ENCODE measurements at regions not wholly inside any gene's neighbourhood (a gene's known extent, or its start where the extent isn't known, plus 50 kb on each side); places are given as distances from the start of the nearest gene placed in this dataset.

DNA sequence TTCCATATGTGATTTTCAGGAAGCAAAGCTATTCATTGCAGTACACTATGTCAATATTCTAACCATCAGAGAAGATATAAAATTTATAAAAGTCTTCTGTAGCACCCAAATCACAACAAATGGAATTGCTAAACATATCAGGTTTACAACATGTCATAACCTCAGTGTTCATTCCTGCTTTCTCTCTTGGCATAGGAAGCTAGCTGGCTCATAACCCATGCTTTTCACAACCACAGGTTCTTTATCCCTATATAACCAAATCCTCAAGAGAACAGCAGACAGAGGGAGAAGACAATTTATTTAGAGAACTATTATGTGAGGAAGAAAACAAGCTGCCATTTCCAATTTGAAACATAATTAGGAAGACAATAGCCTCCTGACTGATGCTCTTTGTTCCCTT lies 997.0 kb upstream of the ACVR2A start:
- no peak for DNase-seq (ENCODE audit: low read depth in 2 of 3, low spot score in 2 of 3)

DNA sequence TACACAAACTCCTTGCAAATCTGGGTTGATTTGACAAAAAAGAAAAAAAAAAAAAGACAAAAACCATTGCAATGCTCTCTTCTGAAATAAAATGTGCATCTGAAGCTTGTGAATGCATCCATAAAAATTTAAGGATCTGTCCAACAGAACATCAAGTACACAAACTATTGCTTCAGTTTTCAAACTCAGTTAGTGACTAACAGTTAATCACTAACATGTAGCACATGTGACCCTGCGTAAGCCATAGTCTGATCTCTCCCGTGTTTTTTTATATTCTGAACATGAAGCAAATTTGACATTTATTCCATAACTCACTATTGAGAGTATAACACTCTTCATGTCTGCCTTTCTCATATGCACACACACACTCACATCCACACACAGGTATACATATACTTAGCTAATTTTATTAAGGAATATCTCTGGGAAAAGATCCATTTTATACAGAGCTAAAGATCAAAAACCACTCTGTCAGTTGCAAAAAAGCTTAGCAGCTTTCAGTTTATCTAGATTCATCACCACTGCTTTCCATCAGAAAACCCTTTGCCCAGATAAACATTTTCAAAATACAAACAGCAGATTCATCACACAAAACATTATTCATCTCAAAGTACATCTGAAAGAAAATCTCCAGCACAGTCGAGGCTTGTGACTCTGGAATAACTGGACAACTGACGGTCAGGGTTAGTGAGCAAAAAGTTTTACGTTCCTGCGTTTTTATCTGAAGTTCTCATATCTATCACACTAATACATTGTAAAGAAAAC lies 1000.4 kb upstream of the ACVR2A start:
- DNase-seq (ENCODE audit: low read depth in 2 of 3, low spot score in 2 of 3): no peak

DNA sequence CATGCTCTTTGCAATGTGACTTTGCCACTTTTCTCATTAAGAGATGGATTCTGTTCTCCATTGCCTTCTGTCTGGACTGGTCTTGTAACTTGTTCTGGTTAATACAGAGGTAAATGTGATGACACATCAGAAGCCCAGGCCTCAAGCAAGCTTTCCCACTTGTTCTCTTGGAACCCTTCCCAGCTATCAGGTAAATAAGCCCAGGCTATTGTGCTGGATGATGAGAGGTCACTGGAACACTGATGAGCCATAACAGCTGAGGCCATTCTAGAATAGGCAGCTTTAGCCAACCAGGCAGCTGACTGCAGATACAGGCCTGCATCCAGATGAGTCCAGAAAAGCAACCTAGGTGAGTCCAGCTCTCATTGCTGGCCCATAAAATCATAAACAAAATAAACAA lies 1007.0 kb upstream of the ACVR2A start:
- no peak for DNase-seq (ENCODE audit: low read depth in 2 of 3, low spot score in 2 of 3)

DNA sequence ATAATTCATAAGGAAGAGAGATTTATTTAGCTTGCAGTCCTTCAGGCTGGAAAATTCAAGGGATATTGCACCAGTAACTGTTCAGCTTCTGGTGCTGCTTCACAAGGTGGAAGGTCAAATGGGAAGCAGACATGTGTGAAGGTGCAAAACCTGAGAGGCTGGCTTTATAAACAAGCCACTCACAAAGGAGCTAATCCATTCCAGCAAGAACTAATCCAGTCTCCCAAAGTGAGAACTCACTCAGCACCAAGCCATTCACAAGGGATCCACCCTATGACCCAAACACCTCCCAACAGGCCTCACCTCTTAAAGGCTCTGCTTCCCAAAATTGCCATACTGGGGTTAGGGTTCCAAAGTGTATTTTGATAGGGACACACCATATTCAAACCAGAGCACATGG lies 1018.4 kb upstream of the ACVR2A start:
- DNase-seq (ENCODE audit: low read depth in 2 of 3, low spot score in 2 of 3): no peak

DNA sequence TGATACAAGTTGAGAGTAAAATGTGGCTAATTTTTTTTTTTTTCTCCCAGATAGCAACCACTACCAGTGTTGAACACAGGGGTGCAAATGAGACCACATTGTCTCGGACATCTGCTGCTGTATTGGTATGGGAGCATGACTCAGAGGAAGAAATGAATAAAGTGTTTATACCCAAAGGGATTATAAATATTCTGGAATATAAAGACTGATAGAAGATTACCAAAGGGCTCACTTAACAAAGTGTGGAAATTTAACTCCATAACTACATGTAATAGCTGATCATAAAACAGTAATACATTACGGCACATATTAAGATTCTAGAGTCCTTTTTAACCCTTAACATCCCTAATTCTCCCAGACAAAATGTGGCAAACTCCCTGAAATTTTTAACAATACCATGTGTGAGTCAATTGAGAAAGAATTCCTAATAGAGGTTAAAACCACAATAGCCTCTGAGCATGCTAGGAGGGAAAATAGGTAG lies 1023.0 kb upstream of the ACVR2A start:
- no peak for DNase-seq (ENCODE audit: low read depth in 2 of 3, low spot score in 2 of 3)

DNA sequence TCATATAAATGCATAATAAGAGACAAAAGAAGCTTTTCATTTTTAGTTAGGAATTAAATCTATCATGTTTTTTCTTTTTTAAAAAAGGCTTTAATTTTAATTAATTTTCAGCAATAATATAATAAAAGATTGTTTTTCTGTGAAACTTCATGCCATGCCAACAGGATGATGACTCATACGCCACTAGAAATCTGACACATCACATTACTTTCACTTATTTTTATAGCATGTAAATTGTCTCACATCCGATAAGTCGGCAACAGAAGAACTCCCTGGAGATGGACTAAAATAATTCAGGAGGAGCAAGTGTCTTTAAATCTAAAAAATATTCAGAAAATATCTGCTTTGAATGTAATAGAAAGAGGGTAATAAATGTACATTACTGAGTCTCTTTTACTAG lies 1024.2 kb upstream of the ACVR2A start:
- no peak for DNase-seq (ENCODE audit: low read depth in 2 of 3, low spot score in 2 of 3)

DNA sequence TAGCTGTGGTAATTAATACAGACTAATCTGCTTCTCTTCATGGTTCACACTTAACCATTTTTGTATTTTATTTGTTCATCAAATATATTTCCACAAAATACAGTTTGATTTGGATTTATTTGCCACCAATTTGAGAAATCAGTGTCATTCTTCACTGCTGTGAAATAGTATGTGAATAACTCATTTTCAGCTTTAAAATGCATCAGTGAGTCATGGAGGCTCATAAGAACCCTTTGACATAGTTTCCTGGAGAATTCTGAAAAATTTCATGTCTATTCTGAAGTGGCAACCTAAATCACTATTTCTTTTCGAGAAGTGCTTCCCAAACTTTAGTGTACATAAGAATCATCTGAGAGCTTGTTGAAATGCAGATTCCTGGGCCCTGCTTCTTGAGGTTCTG lies 1026.7 kb upstream of the ACVR2A start:
- DNase-seq (ENCODE audit: low read depth in 2 of 3, low spot score in 2 of 3): no peak

DNA sequence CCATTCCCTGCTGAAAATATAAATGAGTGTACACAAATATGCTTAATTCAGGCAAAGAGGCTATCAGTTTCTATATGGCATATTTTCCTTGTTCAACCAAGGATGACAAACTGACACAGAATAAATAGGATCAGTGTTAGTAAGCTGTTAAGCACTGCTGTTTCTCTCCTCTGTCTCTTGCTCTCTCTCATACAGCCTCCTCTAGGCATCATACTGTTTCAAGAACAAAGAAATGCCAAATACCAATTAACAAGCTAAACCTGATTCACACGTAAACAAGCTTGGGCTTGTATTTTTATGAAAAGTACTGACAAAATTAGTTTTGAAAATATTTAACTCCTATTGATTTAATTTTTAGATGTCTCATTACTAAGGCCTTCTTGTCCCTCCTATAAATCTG lies 1027.2 kb upstream of the ACVR2A start:
- no peak for DNase-seq (ENCODE audit: low read depth in 2 of 3, low spot score in 2 of 3)

DNA sequence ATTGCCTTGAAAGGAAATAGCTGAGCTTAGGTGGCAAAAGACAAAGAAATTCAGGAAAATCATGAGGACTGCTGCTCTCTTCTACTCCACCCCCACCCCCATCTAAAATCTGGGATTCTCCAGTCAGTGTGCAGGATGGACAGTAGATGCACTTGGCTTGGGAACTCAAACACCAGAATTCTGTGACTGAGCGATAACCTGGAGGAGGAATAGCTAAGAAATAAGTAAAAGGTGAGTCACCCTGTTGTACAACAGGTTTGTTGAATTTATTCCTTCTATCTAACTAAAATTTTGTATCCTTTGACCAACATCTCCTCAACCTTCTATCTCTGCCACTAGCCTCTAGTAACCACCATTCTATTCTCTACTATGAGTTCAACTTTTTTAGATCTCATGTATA lies 1029.9 kb upstream of the ACVR2A start:
- DNase-seq (ENCODE audit: low read depth in 2 of 3, low spot score in 2 of 3): no peak

DNA sequence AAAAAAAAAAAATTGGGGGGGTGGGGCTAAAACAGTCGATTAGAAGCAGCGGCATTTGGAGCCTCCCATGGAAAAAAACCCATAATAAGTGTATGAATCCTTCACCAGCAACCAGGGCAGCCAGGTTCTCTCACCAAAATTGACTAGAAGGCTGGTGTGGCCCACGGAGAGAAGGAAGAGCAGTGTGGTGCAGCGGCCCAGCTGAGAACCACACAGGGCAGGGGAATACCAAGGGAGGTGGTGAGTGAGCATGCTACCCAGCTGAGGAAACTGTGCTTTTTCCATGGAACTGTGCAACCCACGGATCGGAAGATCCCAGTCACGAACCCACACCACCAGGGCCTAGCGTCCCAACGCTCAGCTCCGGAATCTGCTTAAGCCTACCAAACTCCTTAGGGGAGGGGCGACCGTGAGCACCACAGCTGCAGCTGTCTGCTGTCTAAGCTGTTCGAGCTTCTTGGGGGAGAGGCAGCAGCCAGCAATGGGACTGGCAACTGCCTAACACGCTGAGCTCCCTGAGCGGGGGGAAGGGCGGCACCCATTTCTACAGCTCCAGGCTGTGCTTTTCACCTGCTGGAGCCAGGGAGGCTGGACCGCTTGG lies 1037.2 kb upstream of the ACVR2A start:
- DNase-seq (ENCODE audit: low read depth in 2 of 3, low spot score in 2 of 3): no peak

DNA sequence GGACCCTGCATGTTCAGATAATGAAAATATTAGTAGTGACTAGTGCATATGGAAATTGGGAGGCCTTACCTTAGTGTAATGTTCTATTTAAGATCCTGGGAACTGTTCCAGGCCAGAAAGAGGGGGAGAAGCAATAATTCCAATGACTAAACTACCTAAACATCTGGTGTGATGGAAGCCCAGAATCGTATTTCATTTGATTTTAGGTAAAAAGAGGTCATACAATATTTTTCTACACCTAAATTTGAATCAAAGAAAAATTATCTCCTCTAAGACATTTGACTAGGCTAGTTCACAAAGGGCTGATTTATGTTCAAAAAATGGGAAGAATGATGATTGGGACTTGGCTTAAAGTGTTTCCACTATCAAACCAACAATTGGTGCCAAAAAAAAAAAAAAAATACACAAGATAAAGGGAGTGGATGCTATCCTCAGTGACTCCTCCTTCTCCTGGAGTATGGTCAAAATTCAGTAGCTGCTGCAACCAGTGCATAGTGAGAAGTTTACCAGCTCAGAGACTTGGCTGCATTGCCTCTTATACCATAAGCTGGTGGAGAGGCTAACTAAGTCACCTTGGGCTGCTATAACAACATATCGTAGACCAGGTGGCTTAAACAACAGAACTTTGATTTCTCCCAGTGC lies 1038.3 kb upstream of the ACVR2A start:
- DNase-seq (ENCODE audit: low read depth in 2 of 3, low spot score in 2 of 3): no peak

DNA sequence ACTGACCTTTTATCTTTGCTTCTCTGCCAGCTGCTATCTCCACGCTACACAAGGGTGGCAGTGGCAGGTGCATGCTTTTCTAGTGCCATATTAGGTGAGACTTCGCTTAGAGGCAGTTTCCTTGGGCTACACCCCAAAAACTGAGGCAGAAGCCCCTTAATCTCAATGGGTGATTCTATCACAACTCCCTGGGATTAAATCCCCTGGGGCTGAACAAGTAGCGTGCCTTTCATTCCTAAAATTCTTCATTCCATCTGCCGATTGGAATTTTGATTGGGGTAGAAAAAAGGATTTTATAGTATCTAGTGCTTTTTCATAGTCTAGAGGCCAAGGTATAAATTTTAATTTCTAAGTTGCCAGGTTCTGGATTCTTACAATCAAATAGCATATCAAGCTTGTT lies 1040.5 kb upstream of the ACVR2A start:
- DNase-seq (ENCODE audit: low read depth in 2 of 3, low spot score in 2 of 3): no peak

DNA sequence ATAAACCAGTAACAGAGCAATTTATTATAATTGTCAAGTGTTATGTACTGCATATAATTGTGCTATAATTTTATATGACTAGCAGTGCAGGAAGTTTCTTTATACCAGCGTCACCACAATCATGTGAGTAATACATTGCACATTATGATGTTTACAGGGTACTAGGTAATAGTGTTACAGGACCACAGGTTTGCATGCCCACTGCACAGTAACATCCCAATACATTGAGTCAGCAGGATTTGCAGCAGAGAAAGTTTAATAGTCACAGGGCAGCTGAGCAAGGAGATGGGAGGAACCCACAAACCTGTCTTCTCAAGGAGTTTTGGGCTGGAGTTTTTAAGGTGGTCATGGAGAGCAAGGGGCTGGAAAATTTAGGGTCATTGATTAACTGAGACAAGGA lies 1042.9 kb upstream of the ACVR2A start:
- DNase-seq (ENCODE audit: low read depth in 2 of 3, low spot score in 2 of 3): no peak

DNA sequence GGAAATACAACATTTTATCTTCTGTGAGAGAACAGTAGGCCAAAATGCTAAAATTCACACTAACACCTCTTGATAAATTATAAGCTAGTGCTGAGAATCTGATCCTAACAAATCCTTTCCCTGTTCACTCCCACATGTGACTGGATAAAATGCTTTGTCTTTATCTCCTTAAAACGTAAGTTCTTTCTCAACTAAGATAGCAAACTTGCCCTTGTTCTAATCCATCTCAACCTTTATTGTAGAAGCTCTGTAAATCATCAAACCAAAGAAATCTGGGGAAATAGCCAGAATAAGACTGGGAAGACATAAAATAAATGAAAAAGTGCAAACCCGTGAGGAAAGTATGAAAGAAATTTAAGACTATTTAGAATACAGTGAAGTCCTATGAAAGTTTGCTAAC lies 1058.4 kb upstream of the ACVR2A start:
- DNase-seq (ENCODE audit: low read depth in 2 of 3, low spot score in 2 of 3): no peak

DNA sequence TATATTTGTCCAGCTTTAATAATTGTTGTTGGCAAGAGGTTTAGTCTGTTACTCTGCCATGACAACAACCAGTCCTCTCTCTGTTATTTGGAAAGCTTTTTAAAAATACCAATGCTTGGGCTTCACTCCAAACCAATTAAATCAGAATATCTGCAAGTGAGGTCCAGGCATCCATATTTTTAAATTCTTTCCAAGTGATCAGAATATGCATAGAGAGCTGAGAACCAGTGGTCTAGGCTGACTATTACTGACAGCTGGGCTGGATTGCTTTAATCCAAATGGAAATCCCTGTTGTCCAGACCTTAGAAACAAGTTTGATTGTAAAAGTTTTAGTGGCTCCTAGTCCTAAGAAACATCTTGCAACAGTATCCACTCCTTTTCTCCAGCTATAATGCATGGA lies 1059.7 kb upstream of the ACVR2A start:
- DNase-seq (ENCODE audit: low read depth in 2 of 3, low spot score in 2 of 3): no peak

DNA sequence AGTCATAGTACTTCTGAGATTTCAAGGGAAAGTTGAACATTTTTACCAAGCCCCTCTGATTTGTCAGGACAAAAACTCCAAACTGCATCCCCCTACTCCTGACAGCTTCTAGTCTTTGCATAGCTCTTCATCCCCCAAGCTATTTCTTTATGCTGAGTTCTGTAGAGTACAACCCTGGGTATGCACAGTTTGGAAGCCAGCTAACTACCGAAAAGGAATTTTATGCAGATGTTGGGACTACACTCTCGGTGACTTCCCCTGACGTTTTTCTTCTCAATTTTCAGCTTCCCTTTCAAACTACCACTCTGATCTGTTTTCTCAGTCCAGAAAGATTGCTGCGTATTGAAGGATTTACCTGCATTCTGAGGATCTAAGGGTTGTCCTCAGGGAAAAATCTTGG lies 1060.2 kb upstream of the ACVR2A start:
- no peak for DNase-seq (ENCODE audit: low read depth in 2 of 3, low spot score in 2 of 3)

DNA sequence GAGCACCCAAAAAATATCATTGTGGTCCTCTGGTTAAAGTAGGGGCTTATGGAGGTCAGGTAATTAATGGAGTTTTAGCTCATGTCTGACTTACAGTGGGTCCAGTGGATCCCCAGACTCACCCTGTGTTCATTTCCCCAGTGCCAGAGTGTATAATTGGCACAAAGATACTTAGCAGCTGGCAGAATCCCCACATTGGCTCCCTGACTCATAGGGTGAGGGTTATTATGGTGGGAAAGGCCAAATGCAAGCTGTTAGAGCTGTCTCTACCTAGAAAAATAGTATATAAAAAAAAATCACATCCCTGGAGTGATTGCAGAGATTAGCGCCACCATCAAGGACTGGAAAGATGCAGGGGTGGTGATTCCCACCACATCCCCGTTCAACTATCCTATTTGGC lies 1067.6 kb upstream of the ACVR2A start:
- DNase-seq (ENCODE audit: low read depth in 2 of 3, low spot score in 2 of 3): no peak

DNA sequence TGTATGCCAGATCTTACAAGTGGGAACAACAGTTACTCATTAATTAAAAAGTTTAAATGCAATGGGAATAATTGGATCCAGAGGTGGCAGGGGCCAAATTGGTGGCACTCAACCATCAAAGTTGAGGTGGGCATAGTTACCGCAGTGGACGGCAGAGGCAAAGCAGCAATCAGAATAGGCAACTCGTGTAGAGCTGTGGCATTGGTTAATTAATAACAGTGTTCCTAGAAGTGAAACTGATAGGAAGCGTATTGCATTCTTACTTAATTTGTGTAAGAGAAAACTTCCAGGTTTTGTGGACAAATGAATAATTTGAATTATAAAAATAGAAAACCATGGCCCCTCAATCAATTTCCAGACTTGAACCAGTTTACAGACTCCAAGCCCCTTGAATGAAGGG lies 1068.2 kb upstream of the ACVR2A start:
- no peak for DNase-seq (ENCODE audit: low read depth in 2 of 3, low spot score in 2 of 3)

DNA sequence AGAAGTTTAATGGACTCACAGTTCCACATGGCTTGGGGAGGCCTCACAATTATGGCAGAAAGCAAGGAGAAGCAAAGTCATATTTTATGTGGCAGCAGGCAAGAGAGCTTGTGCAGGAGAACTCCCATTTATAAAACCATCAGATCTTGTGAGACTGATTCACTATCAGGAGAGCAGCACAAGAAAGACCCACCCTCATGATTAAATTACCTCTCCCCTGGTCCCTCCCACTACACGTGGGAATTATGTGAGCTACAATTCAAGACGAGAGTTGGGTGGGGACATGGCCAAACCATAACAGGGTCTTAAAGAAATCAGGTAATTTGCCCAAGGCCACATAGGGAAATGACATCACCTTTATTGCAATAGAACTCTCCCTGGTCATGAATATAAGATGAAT lies 1073.3 kb upstream of the ACVR2A start:
- DNase-seq (ENCODE audit: low read depth in 2 of 3, low spot score in 2 of 3): no peak

DNA sequence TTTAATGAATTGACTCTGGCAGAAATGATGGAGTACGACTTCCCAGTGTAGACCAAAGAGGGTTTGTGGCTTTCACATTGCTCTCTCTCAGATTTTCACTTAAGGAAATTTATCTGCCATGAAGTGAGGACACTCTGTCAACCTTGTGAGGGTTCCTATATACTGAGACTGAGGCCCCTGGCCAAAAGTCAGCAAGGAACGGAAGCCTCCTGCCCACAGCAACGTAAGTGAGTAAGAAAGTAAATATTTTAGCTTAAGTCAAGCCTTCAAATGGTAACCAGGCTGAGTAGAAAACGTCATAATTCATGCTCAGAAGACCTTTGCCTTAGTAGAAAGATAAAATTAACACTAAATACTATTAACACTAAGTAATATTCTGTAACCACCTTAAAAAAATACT lies 1080.5 kb upstream of the ACVR2A start:
- DNase-seq (ENCODE audit: low read depth in 2 of 3, low spot score in 2 of 3): no peak

DNA sequence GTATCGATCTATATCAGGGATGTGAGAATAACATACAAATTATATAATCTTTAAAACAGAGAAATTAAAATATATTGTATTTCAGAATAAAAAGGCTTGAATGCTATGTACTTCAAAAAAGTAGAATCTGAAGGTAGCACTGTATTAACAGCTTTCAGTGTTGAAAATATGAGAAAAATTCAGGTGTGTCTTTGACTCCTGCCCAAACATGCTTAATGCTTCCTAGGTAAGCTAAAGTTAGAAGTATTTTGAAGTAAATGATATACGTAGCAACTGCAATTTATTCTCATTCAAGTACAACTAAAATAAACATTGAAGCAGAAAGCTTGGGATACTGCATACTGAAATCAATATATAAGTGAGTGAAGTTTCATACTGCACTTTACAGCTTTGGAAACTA lies 1082.0 kb upstream of the ACVR2A start:
- no peak for DNase-seq (ENCODE audit: low read depth in 2 of 3, low spot score in 2 of 3)

DNA sequence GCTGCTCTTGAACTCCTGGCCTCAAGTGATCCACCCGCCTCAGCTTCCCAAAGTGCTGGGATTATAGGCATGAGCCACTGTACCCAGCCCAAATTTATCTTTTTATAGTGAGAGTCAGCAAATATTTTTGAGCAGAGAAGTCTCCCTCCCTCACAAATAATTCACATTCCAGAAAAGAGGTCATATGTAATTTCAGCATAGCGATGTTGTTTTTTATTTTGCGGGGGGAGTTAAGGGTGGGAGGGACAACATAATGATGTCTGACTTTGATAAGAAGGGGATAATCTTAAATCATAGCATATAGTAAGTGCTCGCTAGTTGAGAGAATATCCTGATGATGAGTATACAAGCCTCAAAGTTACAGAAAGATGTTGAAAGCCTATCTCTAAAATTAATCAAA lies 1090.2 kb upstream of the ACVR2A start:
- DNase-seq (ENCODE audit: low read depth in 2 of 3, low spot score in 2 of 3): no peak

DNA sequence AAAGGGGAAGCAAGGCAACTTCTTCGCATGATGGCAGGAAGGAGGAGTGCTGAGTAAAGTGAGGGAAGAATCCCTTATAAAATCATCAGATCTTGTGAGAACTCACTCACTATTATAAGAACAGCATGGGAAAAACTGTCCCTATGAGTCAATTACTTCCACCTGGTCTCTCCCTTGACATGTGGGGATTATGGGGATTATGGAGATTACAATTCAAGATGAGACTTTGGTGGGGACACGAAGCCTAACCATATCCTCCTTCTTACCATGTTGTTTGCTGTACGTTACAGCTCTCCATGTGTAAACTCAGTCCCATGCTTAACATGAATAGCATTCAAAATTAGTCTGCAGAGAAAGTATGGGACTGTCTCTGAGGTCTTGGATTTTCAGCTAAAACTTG lies 1096.8 kb upstream of the ACVR2A start:
- DNase-seq (ENCODE audit: low read depth in 2 of 3, low spot score in 2 of 3): no peak

Data from activated CD8-positive, alpha-beta memory T cell treated with anti-CD3 and anti-CD28 coated beads for 48 hours (primary cell).